Stimulated activated naive CD8-positive, alpha-beta T cell treated with anti-CD3 and anti-CD28 coated beads, Interleukin-15, Interleukin-2, amounts not matched to agents 100 U/mL and 50 U/mL, for 24 hours (primary cell): ENCODE measurements at regions not wholly inside any gene's neighbourhood (a gene's known extent, or its start where the extent isn't known, plus 50 kb on each side); places are given as distances from the start of the nearest gene placed in this dataset.
"Not testable (repeated sequence)": the region's sequence is repeated elsewhere in the genome, so short reads cannot be mapped to it uniquely, and the experiment has no call there.

Experiments used
- ATAC-seq: fragments of 150-1000 bp; cut with Tn5 transposase; one replicate; pipeline ENCODE4 v1.10.0; 2021
- DNase-seq: peaks from one replicate; pipeline ENCODE4 v3.0.0; 2021

DNA sequence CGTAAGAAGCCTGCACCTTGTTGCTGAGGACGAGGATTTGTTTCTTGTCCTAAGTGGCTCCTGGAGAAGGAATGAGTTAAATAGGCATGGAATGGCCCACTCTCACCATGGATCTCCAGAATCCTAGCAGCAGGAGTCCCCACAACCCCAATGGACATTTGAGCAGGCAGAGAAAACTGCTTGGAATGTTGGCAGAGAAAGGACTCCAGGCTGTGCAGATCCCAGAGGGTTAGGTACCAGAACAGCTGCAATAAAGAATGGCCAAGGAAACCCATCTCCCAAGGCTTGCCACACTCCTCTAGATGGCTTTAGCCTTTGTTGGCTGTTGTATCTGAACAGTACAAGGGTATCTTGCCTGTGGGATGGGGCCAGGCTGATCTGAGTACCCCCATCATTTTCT lies 1415.7 kb upstream of the ADGRB3 start:
- DNase-seq, result no peak
- no peak for ATAC-seq

DNA sequence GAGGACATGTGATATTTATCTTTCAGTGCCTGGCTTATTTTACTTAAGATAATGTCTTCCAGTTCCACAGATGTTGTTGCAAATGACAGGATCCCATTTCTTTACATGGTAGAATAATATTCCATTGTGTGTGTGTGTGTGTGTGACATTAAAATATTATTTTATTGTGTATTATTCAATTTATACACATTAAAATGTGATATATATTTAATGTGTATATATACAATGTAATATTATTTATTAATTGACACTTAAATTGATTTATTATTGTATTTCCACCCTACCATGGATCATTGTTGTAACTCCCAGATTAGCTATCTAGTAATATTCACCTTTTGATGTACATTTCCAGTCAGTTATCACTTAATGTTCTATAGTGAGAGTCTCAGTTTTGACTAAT lies 1422.5 kb upstream of the ADGRB3 start:
- DNase-seq (no peak), ATAC-seq (no peak)

DNA sequence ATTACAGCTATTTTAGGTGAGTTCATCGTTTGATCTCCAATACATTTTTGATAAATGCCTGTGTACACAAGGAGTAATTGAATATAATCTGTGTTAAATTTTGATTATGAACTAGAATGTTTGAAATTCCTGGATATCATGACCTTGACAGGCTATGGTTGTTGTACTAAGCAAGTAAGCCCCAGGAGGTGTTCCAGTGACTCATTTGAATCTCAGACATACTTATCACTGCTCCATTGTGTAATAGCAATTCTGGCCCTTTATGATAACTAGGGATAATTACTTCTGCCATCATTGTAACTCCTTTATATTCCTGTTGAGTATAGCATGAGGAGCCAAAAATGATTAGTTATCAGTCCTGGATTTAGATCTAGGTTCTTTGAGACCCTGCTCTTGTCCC lies 1424.6 kb upstream of the ADGRB3 start:
- ATAC-seq, result no peak
- no peak for DNase-seq

DNA sequence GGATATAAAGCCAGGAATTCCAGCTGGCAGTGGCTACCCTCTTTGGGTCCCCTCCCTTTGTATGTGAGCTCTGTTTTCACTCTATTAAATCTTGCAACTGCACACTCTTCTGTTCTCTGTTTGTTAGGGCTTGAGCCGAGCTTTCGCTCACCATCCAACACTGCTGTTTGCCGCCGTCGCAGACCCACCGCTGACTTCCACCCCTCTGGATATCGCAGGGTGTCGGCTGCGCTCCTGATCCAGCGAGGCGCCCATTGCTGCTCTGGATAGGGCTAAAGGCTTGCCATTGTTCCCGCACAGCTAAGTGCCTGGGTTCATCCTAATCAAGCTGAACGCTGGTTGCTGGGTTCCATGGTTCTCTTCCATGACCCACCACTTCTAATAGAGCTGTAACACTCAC lies 1433.5 kb upstream of the ADGRB3 start:
- ATAC-seq (no peak), DNase-seq (no peak)

DNA sequence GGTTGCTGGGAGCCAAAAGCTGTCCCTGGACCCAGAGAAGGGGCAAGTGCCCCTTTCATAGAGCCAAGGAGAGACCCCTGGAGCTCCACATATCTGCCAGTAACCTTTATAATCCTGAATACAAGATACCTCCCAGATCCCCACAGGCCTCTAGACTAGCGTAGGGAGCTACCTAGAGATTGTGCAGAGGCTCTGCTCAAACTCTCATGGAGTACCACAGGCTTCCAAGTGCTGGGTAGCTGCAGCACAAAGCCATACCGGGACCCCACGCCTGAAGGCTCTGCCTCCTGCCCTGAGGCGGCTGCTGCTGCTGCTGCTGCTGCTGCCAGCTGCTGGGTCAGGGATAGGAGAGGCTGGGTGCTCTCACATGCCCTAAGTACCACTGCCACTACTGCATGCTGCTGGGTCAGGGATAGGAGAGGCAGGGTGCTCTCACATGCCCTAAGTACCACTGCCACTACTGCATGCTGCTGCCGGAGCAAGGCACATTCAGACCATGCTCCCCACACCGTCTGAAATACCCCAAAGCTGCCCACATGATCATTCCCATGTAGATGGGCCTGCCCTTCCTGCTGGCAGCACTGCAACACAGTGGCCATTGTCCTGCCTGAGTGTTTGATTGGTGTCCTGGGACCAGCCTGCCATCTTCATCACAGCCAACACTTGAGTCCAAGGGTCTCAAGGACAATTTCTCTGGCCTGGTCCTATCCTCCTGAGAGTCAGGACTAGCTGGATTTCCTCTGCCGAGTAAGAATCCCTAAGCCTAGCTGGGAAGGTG lies 1434.3 kb upstream of the ADGRB3 start:
- no peak for DNase-seq
- ATAC-seq, result no peak

DNA sequence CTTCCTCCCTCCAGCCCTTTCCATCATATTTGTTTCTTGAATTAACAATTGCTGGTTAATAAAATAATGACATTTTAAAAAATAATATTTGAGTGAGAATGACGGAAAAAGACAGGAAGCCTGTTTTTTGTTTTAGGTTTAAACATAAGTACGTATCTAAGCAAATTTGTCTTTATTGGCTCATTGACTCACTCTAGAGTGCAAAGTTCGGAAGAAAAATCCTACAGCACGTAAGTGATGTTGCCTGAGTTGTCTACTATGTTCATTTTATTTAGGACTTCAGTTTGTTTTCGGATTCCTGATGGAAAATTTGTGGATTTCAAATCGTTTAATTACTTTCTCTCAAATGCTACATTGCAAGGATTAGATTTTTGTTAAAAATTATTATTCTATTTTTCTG lies 1435.7 kb upstream of the ADGRB3 start:
- DNase-seq (no peak), ATAC-seq (no peak)

DNA sequence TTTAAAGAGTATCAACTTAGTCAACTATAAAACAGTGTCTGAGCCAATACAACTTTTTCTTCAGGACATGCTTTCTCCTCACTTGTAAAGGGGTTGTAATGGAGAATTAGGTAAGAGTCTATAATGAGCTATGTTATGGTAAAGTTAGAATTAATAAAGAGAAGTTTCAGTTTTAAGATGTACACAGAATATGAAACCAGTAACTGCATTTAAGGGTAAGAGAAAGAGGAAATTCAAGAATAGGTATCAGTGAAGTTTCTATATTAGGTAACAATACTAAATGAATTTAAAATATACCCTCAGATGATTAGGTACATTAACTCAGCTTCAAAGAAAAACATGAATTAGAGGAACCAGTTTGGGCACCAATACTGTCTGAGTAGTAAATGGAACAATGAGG lies 1444.3 kb upstream of the ADGRB3 start:
- ATAC-seq, result no peak
- DNase-seq, result no peak

DNA sequence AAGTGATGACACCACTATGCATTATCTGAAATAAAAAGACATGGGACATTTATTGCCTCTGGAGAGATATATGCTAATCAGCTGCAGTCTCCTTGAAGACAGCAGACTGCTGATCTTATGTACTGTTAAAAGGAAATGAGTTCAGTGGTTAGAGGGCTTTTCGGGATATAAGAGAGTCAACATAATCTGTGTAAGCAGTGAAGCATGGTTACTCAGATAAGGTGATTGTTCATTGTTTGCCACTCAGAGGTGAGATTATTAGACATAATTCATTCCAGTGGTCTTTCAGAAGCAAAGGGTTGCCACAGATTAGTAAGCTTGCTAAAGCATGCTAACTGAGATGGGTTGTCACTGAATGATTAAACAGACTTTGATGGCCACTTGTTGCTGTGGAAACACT lies 1450.7 kb upstream of the ADGRB3 start:
- DNase-seq (no peak), ATAC-seq (no peak)

DNA sequence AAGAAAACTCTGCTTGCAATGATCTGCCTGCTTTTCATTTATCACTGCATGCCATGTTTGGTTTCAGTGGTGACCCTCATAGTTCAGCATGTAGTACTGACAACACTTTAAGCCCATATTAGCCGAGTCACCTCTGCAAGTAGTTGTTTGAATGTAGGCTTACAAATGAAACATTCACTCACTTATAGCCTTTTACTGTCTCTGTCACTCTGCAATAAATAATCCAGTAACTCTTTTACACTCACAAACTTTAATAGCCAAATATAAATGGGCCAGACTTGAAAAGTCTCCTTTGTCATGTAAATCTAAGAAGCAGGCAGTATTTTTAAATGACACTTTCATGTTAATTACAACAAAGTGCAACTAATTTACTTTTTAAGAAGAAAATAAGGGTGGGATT lies 1460.0 kb upstream of the ADGRB3 start:
- no peak for ATAC-seq

DNA sequence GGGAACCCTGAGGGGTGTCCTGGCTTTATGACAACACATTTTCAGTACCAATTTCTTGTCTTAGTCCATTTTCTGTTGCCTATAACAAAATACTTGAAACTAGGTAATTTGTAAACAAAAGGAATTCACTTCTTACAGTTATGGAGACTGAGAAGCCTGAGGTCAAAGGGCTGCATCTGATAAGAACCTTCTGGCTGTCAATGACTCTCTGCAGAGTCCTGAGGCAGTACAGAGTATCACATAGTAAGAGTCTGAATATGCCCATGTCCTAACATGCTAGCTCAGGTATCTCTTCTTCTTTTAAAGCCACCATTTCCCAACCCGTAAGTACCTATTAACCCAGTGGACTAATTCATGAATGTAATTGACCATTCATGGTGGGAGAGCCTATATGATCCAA lies 1458.6 kb upstream of the EYS start:
- no peak for DNase-seq
- ATAC-seq, result no peak

More for the DNA sequence above, 1460.0 kb upstream of the ADGRB3 start:
- DNase-seq, result no peak

DNA sequence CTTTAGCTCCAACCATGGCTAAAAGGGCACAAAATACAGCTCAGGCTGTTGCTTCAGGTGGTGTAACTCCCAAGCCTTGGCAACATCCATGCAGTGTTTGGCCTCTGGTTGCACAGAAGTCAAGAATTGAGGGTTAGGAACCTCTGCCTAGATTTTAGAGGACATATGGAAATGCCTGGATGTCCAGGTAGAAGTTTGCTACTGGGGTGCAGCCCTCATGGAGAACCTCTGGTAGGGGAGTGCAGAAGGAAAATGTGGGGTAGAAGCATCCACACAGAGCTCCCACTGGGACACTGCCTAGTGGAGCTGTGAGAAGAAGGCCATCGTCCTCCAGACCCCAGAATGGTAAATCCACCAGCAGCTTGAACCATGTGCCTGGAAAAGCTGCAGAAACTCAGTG lies 1453.8 kb upstream of the EYS start:
- DNase-seq (no peak), ATAC-seq (no peak)

DNA sequence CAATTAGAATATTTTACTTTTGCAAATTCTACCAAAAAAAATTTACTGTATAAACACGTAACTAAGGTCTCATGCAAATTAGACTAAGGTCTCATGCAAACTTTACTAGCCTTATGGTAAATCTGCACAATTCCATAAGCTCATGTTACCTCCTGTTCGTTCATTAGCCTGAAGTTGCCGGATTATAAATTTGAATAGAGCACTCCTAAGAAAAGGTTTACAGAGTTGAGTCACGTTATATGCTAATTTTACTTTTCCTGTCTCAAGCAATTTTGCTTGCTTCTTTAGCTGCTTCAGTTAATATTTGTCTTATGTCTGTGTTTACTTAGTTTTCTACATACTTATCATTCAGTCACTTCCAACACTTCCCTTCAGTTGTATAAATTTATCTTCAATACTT lies 1434.0 kb upstream of the EYS start:
- ATAC-seq, result no peak
- no peak for DNase-seq

DNA sequence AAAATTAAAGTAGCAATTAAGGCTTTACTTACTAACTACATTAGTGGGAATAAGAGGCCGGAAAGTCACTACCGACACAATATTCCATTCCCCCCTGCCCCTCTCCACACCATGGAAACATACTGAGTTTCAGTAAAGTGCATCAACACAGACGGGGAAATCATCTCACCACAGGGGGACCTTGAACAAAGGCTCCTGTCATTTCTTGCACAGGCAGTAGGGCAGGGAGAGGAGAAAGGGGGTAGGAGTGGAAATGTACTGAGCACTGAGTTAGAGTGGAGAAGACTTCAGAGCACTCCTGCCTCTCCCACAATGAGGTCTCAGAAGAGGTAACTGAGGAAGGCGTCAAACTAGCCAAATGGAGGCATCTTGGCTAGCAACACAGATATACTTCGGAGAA lies 1426.9 kb upstream of the EYS start:
- ATAC-seq (no peak), DNase-seq (no peak)

DNA sequence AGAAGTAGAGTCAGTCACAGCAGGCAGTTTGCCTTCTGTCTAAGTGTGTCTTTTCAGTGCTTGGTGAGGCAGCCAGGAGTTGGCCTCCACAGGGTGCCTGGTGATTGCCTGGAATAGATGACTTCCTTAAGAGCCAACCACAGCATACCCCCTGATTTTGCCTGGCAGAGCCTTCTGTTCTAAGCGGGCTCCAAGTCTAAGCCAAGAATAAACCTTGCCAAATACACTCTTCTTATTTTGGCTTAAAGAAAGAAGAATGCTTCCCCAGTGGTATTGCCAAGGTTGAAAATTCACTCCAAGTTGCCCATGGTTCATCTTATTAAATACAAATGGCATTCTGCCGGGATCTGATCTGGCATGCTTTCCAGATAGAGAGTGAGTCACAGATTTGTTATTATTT lies 1424.8 kb upstream of the EYS start:
- ATAC-seq, result no peak
- DNase-seq, result no peak

DNA sequence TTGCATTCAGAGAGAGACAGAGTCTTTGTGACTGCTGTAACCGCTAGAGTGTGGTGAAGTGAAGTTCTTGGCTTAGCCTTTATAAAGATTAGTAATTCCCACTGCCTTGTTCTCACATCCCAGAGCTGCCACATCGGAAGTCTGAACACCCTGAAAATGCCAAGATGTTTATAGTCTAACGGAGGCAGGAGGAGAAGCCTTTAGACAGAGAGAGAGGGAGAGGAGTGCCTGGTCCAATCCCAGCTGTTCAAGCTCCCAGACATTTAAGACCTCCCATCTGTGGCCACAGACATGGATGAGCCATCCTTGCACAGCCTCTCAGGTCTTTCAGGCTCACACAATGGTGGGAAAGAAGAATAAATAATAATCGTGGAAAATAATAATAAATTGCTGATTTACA lies 1422.8 kb upstream of the EYS start:
- DNase-seq, result no peak
- ATAC-seq, result no peak

DNA sequence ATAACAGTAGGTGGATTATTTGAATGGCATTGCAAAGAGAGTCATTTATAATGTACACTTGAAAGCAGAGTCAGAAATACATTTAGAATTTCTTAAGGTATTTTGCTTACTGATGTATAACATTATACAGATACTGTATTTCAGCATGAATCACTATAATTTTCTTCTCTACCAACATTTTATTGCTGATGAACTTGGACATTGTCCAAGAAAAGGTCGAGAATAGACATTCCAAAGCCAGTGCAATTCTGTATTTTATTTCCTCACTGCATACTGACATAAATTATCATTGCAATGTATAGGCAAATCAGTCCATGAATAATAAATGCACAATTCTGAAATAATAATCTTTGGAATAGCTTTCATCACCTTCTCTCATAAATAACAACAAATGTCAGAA lies 1420.0 kb upstream of the EYS start:
- DNase-seq, result no peak
- ATAC-seq, result no peak

DNA sequence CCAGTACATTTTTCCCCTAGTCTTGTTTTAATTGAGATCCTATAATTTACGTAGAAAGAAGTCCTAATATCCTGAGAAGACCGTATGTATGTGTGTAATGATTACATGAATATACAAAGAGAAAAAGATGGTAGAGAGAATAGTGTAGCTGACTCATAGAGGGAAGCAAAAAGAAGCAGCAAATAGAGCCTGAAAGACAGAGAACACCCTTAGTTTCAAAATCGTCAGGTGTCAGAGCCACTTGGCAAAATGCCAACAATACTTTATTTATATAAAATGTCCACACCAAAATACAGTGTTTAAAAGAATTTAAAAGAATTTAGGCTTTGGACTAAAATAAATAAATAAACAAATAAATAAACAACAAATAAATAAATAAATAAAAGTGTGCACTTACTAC lies 1414.1 kb upstream of the EYS start:
- no peak for DNase-seq
- no peak for ATAC-seq

DNA sequence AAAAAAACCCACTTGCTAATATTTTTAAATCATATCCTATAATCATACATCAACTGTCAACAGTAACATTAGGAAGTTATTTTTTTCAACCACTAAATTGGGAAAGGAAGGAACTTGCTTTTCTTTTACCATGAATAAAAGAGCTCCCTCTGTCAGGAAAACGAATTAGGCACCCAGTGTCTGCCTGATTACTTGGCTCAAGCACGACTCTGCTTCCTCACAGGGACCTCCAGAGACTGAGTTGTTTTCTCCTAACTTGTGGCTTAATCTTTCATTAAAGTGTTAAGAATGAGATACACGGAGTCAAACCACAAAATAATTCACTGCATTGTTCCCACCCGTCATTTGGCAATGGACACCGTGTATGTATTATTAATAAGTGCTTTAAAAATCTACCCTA lies 1405.1 kb upstream of the EYS start:
- no peak for DNase-seq
- no peak for ATAC-seq

DNA sequence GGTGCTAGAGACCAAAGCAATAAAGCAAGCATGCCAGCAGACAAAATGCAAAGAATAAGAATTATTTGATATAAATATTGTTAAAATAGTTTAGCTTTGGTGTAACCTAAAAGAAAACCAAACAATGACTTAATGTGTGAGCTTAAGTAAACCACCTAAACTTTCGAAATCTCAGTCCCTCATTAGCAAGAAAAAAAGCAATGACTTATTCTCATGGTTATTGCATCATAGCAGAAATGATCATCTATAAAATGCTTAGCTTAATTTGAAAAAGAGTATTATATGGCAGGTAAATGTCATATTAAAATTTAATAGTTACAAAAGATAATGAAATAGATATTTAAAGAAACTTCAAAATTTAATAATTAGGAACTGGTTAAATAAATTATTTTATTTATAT lies 1395.7 kb upstream of the EYS start:
- ATAC-seq (no peak), DNase-seq (no peak)

DNA sequence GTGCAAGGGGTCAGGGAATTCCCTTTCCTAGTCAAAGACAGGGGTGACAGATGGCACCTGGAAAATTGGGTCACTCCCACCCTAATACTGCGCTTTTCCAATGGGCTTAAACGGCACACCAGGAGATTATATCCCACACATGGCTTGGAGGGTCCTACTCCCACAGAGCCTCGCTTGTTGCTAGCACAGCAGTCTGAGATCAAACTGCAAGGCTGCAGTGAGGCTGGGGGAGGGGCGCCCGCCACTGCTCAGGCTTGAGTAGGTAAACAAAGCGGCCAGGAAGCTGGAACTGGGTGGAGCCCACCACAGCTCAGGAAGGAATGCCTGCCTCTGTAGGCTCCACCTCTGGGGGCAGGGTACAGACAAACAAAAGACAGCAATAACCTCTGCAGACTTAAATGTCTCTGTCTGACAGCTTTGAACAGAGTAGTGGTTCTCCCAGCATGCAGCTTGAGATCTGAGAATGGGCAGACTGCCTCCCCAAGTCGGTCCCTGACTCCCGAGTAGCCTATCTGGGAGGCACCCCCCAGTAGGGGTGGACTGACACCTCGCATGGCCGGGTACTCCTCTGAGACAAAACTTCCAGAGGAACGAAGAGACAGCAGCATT lies 1388.7 kb upstream of the EYS start:
- not testable (repeated sequence) for DNase-seq, ATAC-seq

DNA sequence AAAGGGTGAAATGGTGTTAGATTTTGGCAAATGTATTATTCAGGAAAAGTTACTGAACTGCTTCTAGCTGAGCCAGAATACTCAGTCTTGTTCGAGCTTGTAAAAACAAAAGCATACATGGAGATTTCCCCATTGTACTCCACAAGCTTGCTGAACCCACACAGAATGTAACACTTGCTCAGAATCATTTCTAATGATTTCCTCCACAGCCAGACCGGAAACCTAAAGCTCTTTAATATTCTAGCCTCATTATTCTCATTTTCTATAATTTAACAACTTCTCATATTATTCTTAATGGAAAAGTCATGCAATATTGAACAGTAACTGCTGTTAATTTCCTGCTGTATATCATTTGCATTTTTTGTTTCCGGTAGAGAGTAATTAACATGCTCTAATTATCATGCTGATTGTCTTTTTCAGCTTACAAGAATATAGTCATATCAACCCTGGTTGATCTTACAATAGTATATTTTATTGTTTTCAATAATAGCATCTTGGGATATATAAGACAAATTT lies 1387.5 kb upstream of the EYS start:
- DNase-seq (no peak), ATAC-seq (no peak)

DNA sequence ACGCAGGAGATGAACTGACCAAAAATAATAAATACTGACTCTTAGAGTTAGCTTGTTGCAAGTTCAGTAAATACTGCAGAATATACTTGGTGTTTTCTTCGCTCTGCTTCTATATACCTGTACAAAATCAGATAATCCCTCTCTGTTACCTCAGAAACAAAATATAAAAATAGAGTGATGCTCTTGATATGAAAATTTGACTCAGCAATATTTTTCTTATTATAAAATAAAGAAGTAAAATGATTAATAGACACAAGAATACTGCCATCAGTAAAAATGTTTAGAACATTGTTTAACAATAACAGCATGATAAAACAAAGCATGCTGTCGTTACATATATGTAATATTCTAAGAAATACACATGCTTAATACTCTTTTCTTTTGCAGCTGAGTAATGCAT lies 1366.9 kb upstream of the EYS start:
- DNase-seq (no peak), ATAC-seq (no peak)

DNA sequence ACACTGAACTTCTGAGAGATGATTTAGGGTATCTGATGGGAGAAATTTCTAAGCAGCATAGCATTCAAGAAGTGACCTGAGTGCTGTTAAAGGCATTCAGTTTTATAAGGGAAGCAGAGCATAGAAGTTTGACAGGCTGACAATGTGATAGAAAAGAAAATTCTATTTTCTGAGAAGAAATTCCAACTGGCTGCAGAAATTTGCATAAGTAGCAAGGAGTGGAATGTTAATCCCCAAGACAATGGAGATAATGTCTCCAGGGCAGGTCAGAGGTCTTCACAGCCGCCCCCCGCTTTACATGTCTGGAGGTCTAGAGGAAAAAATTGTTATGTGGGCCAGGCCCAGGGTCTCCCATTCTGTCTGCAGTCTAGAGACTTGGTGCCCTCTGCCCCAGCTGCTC lies 1361.8 kb upstream of the EYS start:
- ATAC-seq, result no peak
- no peak for DNase-seq

DNA sequence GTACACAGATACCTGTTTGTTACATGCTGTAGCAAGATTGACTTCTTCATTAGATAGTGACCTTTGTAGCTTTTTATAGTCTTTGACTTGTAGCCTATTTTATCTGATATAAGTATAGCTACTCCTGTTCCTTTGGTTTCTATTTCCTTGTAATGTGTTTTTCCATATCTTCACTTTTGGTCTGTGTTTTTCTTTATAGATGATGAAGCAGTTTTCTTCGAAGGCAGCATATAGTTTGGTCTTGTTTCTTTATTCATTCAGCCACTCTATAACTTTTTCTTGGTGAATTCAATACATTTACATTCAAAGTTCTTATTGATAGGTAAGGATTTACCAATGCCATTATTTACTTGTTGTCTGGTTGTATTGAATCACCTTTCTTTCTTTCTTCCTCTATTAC lies 1357.3 kb upstream of the EYS start:
- no peak for ATAC-seq
- DNase-seq, result no peak
